Thymus (tissue), 11 donors: ENCODE measurements at regions not wholly inside any gene's neighbourhood (a gene's known extent, or its start where the extent isn't known, plus 50 kb on each side); places are given as distances from the start of the nearest gene placed in this dataset.

Experiments used
- DNase-seq, 9 donors: peaks; one replicate each; pipeline ENCODE4 v3.0.0-alpha.2; 2013; ENCODE audit warnings: low spot score in 9 of 9, low read depth in 6 of 9, missing footprints in 1 of 9
- H3K27ac ChIP-seq, 2 donors: one replicate each; pipeline ENCODE4 v1.5.1; 2013; ENCODE audit warnings: control low read depth in 1 of 2, low read depth in 1 of 2, low read length in 1 of 2, mild to moderate bottlenecking in 1 of 2, moderate library complexity in 1 of 2
- H3K27me3 ChIP-seq, 2 donors: one replicate each; pipeline ENCODE4 v1.5.1; 2013; ENCODE audit warnings: low read length in 1 of 2; ENCODE audit not compliant: control insufficient read depth in 2 of 2, insufficient read depth in 1 of 2
- H3K36me3 ChIP-seq, 2 donors: one replicate each; pipeline ENCODE4 v1.5.1; 2013; ENCODE audit warnings: low read length in 1 of 2, mild to moderate bottlenecking in 1 of 2, moderate library complexity in 1 of 2; ENCODE audit not compliant: control insufficient read depth in 2 of 2, insufficient read depth in 2 of 2
- H3K4me1 ChIP-seq, 2 donors: one replicate each; pipeline ENCODE4 v1.5.1; 2013; ENCODE audit warnings: low read length in 2 of 2; ENCODE audit not compliant: control insufficient read depth in 2 of 2, insufficient read depth in 2 of 2
- H3K4me3 ChIP-seq, 2 donors: one replicate each; pipeline ENCODE4 v1.5.1; 2013; ENCODE audit warnings: low read length in 2 of 2, control low read depth in 1 of 2, mild to moderate bottlenecking in 1 of 2
- H3K9me3 ChIP-seq, 2 donors: one replicate each; pipeline ENCODE4 v1.5.1; 2013; ENCODE audit warnings: low read length in 1 of 2, mild to moderate bottlenecking in 1 of 2; ENCODE audit not compliant: control insufficient read depth in 2 of 2, insufficient read depth in 1 of 2
- WGBS: extraction: QIAGEN DNeasy Blood & Tissue Kit; methylation state at CpG from one replicate; pipeline ENCODE4 v1.1.7; 2013; 5-methylcytosine and 5-hydroxymethylcytosine counted together
- donor health status: healthy.

DNA sequence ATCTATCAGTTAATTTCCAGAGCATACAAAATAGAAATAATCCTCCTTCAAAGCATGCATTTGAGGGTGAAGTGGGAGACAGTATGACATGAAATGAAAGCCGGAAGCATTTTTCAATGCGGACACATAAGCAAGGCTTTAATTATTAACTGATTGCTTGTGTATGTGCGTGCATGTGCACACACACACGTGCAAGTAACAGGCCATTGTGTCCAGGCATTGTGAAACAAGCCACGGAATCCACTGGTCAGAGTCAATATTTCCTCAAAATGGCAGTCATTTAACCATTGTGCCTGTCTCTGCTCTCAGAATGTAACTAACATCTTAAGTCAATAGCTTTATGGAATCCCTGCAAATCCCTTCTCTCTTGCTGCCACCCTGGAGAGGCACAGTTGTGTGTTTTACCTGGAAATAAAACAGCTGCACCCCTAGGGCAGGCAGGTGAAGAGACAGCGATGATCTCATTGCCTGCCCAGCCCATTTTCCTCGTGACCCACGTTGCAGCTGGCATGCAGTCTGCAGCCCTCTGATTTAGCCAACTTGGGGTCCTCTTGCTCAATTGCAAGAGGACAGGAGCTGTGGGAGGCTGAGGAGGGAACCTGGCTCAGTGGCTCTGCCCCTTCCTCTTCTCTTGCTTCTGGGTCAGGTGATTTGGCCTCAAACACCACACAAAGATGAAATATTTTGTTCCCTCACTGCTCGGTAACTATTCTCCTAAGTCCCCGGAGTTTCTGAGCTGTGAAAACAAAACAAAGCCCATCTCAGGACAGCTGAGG is 500.9 kb upstream of the ZMIZ1 start:
- H3K27ac ChIP-seq: no peak overlapping the region
- WGBS: 85% methylated on average over 10 of the region's 10 CpGs
- no peaks in the 10 kb centered on the region for H3K27me3 ChIP-seq
- no peak overlapping the region for H3K4me3 ChIP-seq
- no peaks in the 10 kb centered on the region for H3K9me3 ChIP-seq
- H3K36me3 ChIP-seq: no peaks in the 10 kb centered on the region
- DNase-seq: no peak
- H3K4me1 ChIP-seq: peaks cover 0 to 5% of the 10 kb centered on the region in 2 donors

DNA sequence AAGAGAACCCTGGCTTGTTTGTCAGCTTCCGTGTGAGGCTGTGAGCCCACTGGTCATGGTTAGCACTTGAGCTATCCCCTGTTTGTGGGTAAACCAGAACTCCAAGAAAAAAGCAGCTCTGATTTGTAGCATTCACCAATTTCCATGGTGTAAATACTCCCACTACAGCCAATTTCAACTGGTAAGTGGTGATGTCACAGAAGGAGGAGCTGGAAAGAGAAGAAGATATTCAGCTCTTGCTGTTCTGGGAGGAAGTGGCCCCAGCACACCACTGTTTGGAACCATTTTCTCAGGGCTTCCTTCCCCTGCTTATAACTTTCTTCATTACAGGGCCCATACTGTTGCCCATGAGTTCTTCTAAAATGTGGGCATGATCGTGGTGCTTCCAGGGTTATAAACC is 500.1 kb upstream of the ZMIZ1 start:
- peaks cover 0 to 5% of the 10 kb centered on the region in 2 donors for H3K4me1 ChIP-seq
- H3K27me3 ChIP-seq: no peaks in the 10 kb centered on the region
- no peak for DNase-seq
- no peaks in the 10 kb centered on the region for H3K9me3 ChIP-seq
- no peaks in the 10 kb centered on the region for H3K36me3 ChIP-seq
- WGBS: over 99% methylated on average over 2 of the region's 2 CpGs
- no peak overlapping the region for H3K27ac ChIP-seq
- H3K4me3 ChIP-seq: no peak overlapping the region

DNA sequence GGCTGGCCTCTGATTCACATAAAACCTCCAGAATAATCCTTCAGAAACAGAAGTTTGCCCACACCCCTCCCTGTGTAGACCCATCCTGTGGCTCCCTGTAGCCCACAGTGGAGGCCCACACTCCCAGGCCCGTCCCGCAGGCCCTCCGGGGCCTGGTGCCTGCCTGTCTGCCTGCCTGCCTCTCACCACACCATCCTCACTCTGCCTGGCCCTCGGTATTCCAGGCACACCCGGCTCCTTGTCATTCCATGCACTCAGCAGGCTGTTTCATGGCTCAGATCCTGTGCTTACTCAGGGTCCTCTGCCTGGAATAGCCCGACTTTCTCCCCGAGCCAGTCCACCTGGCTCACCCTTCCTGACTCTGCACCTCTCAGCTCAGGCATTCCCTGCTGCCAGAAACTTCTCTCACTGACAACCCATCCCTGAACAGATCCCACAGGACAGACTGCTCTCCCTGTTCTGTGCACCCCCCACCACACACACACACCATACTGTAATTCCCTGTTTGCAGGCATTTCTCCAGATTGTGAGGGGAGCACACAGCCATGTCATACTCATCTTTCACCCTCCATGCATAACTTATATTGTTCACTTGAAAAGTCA is 498.0 kb upstream of the ZMIZ1 start:
- Histone ChIP-seq H3K9me3 (no peaks in the 10 kb centered on the region), H3K36me3 (no peaks in the 10 kb centered on the region), H3K4me1 (peaks cover 0 to 5% of the 10 kb centered on the region in 2 donors), H3K4me3 (no peak overlapping the region), H3K27me3 (no peaks in the 10 kb centered on the region), H3K27ac (no peak overlapping the region)
- DNase-seq: no peak
- 94% methylated on average over 7 of the region's 7 CpGs for whole genome bisulfite sequencing

- Histone ChIP-seq H3K9me3 (no peaks in the 10 kb centered on the region), H3K27me3 (no peaks in the 10 kb centered on the region), H3K4me1 (peaks cover 0 to 5% of the 10 kb centered on the region in 2 donors), H3K4me3 (no peak overlapping the region), H3K36me3 (no peaks in the 10 kb centered on the region), H3K27ac (no peak overlapping the region)
- 97% methylated on average over 7 of the region's 7 CpGs for WGBS
- DNase-seq: no peak
These were observed 497.5 kb upstream of the ZMIZ1 start for GRCh38 chr10:78571286-78571685.

DNA sequence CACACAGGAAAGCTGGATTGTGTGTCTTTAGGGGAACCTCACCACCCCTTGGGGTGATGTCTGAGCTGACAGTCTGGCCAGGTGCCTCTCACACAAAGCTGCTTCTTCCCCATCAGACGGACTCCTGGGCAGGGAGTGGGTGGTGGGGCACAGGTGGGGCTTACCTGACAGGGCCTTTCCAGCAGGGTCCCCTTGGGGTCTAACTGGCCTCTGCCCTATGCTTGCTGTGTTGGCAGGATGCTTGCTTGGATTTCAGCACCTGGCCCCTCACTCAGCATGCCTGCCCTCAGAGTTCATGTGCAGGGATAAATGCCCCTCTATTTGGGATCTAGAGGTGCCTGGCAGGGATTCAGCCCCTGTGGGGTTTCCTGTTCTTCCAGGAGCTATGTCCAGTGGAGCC is 496.9 kb upstream of the ZMIZ1 start:
- Histone ChIP-seq H3K4me1 (peaks cover 0 to 5% of the 10 kb centered on the region in 2 donors), H3K27me3 (no peaks in the 10 kb centered on the region), H3K4me3 (no peak overlapping the region), H3K36me3 (no peaks in the 10 kb centered on the region), H3K9me3 (no peaks in the 10 kb centered on the region), H3K27ac (no peak overlapping the region)
- WGBS: 91% methylated on average over 1 of the region's 1 CpG
- DNase-seq: no peak

GRCh38 chr10:78572565-78572964 is 496.2 kb upstream of the ZMIZ1 start:
- no peak for DNase-seq
- 100% methylated on average over 1 of the region's 1 CpG for WGBS
- Histone ChIP-seq H3K4me1 (peaks cover 0 to 5% of the 10 kb centered on the region in 2 donors), H3K4me3 (no peak overlapping the region), H3K36me3 (no peaks in the 10 kb centered on the region), H3K27me3 (no peaks in the 10 kb centered on the region), H3K27ac (no peak overlapping the region), H3K9me3 (no peaks in the 10 kb centered on the region)

- H3K27me3 ChIP-seq: no peaks in the 10 kb centered on the region
- no peak overlapping the region for H3K27ac ChIP-seq
- H3K9me3 ChIP-seq: no peaks in the 10 kb centered on the region
- no peaks in the 10 kb centered on the region for H3K4me1 ChIP-seq
- no peaks in the 10 kb centered on the region for H3K36me3 ChIP-seq
- no peak for DNase-seq
- 97% methylated on average over 7 of the region's 7 CpGs for WGBS
- H3K4me3 ChIP-seq: no peak overlapping the region
These were observed 494.2 kb upstream of the ZMIZ1 start for GRCh38 chr10:78574547-78574946.

- 97% methylated on average over 6 of the region's 6 CpGs for WGBS
- H3K9me3 ChIP-seq: no peaks in the 10 kb centered on the region
- H3K4me1 ChIP-seq: no peaks in the 10 kb centered on the region
- no peak overlapping the region for H3K27ac ChIP-seq
- no peaks in the 10 kb centered on the region for H3K36me3 ChIP-seq
- no peak overlapping the region for H3K4me3 ChIP-seq
- H3K27me3 ChIP-seq: no peaks in the 10 kb centered on the region
- no peak for DNase-seq
These were observed 493.4 kb upstream of the ZMIZ1 start for GRCh38 chr10:78575400-78575799.

DNA sequence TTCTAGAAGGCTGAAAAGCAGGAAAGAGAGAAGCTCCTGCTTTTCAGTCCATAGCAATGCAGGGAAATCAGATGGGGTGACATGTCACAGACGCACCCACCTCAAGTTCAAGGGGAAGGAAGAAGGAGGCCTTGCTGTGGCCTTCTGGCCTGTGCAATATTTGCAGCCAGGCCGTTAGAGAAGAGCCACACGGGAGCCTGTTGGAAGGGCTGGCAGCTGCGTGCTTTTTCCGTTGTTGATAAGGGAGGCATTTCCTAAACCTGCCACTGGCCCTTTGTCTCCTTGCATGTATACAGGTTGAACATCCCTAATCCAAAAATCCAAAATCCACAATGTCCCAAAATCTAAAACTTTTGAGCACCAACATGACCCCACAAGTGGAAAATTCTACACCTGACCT is 492.5 kb upstream of the ZMIZ1 start:
- 79% methylated on average over 5 of the region's 5 CpGs for WGBS
- H3K36me3 ChIP-seq: no peaks in the 10 kb centered on the region
- no peaks in the 10 kb centered on the region for H3K9me3 ChIP-seq
- H3K4me1 ChIP-seq: no peaks in the 10 kb centered on the region
- no peak for DNase-seq
- H3K27me3 ChIP-seq: no peaks in the 10 kb centered on the region
- no peak overlapping the region for H3K27ac ChIP-seq
- no peak overlapping the region for H3K4me3 ChIP-seq
